A549 (cell line): ENCODE measurements at regions not wholly inside any gene's neighbourhood (a gene's known extent, or its start where the extent isn't known, plus 50 kb on each side); places are given as distances from the start of the nearest gene placed in this dataset.

ENCODE experiments used
- CEBPB ChIP-seq, 2 experiments: fragments of >200 bp in 1 of 2; sonication (Bioruptor Twin) in 1 of 2; formaldehyde crosslinking in 1 of 2; IDR thresholded peaks; 2 replicates each; pipeline ENCODE4 v1.6.1; 2012 to 2016
- POLR2A ChIP-seq: IDR thresholded peaks from 2 replicates; pipeline ENCODE4 v1.6.1; 2012; ENCODE audit warnings: mild to moderate bottlenecking, low read length
- TF ChIP-seq, protein P1 (sequence below): fragments of >200 bp; sonication (Bioruptor Twin); formaldehyde crosslinking; IDR thresholded peaks from 3 replicates; pipeline ENCODE4 v1.5.1; 2016

DNA sequence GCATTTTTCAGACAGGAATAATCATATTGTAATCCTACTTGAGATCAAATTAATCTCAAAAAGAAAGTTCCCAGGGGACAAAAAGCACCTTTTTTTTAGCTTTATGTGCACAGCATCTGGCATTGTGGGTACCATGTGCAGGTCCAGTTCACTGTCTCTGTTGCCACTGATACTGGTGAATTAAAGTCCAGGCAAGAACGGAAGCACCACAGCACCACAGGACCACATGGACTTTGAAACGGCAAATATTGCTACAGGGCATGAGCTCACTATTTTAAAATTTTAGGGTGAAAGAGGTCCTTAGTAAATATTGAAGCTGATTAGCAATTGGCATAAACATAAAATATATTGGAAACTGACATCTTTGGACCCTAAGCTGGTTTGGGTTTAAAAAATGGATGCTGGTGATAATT, 709.0 kb downstream of the EPM2A start:
- TF ChIP-seq POLR2A (no peak), CEBPB (IDR thresholded peaks at IDR 0.05) (no peak)
- TF ChIP-seq, protein P1, sequence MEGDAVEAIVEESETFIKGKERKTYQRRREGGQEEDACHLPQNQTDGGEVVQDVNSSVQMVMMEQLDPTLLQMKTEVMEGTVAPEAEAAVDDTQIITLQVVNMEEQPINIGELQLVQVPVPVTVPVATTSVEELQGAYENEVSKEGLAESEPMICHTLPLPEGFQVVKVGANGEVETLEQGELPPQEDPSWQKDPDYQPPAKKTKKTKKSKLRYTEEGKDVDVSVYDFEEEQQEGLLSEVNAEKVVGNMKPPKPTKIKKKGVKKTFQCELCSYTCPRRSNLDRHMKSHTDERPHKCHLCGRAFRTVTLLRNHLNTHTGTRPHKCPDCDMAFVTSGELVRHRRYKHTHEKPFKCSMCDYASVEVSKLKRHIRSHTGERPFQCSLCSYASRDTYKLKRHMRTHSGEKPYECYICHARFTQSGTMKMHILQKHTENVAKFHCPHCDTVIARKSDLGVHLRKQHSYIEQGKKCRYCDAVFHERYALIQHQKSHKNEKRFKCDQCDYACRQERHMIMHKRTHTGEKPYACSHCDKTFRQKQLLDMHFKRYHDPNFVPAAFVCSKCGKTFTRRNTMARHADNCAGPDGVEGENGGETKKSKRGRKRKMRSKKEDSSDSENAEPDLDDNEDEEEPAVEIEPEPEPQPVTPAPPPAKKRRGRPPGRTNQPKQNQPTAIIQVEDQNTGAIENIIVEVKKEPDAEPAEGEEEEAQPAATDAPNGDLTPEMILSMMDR: no peak
